OCI-LY3 (cell line): ENCODE measurements at regions not wholly inside any gene's neighbourhood (a gene's known extent, or its start where the extent isn't known, plus 50 kb on each side); places are given as distances from the start of the nearest gene placed in this dataset.

Experiments used
- EZH2phosphoT487 ChIP-seq: fragments of 200-600 bp; shearing (Covaris generic); IDR thresholded peaks from 2 replicates; pipeline ENCODE4 v1.6.1; 2018; ENCODE audit warnings: antibody characterized with exemption, mixed run types, low read depth
- TF ChIP-seq, protein P1 (sequence below): fragments of 200-600, 300-600 bp; sonication (generic); IDR thresholded peaks from 2 replicates; pipeline ENCODE4 v1.5.1; 2014; ENCODE audit warnings: antibody characterized with exemption, low read length, low read depth

DNA sequence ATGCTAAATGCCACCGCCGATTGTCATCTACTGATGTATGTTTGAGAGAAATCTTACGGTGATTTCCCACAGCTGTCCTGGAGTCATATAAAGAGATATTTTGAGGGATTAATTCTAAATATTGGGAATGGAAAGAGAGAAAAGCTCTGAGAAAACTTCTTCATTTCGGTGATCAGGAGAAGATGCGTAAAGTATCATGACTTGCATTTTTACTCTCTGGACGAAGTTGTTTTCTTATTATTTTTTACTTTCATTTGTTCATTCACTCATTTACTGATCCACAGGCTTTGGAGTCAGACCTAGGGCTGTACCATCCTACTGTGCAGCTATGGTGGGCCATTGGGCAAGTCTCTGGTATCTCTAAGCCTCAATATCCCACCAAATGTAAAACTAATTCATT, 58.4 kb upstream of the RUNX1 start:
- TF ChIP-seq, protein P1, sequence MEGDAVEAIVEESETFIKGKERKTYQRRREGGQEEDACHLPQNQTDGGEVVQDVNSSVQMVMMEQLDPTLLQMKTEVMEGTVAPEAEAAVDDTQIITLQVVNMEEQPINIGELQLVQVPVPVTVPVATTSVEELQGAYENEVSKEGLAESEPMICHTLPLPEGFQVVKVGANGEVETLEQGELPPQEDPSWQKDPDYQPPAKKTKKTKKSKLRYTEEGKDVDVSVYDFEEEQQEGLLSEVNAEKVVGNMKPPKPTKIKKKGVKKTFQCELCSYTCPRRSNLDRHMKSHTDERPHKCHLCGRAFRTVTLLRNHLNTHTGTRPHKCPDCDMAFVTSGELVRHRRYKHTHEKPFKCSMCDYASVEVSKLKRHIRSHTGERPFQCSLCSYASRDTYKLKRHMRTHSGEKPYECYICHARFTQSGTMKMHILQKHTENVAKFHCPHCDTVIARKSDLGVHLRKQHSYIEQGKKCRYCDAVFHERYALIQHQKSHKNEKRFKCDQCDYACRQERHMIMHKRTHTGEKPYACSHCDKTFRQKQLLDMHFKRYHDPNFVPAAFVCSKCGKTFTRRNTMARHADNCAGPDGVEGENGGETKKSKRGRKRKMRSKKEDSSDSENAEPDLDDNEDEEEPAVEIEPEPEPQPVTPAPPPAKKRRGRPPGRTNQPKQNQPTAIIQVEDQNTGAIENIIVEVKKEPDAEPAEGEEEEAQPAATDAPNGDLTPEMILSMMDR, result no peak
- no peak for TF ChIP-seq EZH2phosphoT487
